AG08396 (cell line): ENCODE measurements at regions not wholly inside any gene's neighbourhood (a gene's known extent, or its start where the extent isn't known, plus 50 kb on each side); places are given as distances from the start of the nearest gene placed in this dataset.
"Not testable (repeated sequence)": the region's sequence is repeated elsewhere in the genome, so short reads cannot be mapped to it uniquely, and the experiment has no call there.

Experiments used
- DNase-seq: peaks from one replicate; pipeline ENCODE4 v3.0.0; 2012; ENCODE audit warnings: low spot score, mixed read lengths

DNA sequence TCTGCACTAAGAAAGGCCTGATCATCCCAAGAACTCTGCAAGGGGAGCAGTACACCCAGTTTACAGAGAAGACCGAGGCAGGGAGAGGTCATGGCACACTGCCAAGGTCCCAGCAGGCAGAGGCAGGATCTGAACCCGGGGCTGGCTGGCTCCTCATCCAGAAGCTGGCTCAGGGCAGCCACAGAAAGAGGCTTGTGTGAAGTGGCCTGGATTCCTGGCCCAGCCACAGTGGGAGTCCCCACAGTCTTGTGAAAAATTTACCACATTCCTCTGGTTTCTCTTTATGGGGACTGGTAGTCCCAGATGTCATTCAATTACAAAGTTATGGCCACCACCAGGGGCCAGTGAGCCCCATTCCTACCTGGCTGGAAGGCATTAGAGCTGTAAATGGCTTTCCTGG is 440.5 kb downstream of the MIAT start:
- no peak for DNase-seq

DNA sequence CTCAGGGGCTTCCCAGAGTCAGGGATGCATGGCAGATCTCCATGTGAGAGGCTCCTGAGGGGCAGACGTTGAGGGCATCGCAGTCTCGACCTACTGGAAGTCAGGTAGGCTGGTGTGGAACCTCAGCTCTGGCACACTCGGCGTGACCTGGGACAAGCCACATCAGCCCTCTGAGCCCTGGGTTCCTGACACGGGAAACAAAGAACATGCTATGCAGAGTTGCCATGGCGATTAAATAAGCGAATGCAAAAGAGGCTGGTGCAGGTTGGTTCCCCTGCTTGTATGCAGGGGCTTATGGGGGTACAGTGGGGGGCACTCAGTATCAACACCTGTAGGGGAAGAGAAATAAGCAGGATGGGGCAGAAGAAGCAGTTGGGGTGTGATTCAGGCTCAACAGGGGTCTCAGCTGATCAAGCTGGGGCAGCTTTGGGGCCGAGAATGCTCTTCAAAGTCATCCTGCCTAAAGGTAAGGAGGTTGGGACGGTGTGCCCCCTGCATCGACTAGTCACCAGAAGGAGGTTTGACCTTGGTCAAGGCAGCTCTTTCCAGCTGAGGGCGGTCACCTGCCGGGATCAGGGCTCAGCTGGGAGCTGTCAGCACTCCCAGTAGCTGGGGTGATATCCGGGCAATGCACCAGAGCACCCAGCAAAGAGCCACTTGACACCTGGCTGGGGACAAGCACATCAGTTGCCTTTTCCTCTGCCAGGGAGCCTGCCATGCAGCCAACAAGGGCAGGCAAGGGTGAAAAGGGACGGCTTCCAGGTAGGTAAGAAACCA is 442.7 kb downstream of the MIAT start:
- no peak for DNase-seq

DNA sequence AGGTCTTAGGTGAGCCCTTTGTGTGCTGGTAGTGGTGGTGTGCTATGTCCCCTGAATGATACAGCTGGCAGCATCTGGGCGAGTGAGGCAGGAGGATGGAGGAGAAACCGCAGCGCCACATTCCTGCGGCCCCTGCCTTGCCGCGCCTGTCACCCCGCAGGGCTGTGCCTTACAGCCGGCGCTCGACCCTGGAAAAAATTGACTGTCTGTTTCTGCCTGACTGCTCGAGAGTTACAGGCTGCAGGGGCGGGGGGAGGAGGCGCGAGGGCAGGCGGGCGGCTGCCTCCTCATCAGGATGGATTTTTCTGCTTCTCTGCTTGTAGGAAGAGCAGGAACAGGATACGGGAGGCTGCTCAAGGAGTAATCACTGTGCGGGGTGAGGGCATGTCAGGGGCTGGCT is 443.4 kb downstream of the MIAT start:
- peak; percentile 62 for DNase-seq

DNA sequence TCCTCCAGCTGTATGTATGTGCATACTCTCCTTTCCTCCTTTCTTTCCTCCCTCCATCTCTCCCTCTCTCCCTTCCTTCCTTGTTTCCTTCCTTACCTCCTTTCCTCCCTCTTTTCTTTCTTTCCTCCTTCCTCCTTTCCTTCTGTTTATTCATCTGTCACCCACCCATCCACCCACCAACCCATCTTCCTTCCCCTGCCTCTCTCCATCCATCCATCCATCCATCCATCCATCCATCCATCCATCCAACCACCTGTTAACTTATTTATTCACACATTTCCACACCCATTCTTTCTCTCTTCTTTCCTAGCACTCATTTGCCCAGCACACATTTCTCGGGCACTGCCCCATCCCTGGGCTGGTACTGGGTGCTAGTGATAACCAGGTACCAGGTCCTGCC is 443.9 kb downstream of the MIAT start:
- DNase-seq = no peak

DNA sequence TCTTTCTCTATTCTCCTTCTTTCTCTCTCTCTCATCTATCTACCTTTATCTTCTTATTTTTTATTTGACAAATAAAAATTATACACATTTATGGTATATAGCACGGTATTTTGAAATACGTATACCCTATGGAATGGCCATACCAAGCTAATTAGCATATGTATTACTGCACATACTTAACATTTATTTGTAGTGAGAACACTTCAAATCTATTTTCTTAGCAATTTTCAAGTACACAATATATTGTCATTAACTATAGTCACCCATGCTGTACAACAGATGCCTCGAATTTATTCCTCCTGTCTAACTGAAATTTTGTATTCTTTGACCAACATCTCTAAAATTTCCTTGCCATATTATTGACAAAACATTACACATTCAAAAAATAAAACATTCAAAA is 447.1 kb downstream of the MIAT start:
- no peak for DNase-seq

DNA sequence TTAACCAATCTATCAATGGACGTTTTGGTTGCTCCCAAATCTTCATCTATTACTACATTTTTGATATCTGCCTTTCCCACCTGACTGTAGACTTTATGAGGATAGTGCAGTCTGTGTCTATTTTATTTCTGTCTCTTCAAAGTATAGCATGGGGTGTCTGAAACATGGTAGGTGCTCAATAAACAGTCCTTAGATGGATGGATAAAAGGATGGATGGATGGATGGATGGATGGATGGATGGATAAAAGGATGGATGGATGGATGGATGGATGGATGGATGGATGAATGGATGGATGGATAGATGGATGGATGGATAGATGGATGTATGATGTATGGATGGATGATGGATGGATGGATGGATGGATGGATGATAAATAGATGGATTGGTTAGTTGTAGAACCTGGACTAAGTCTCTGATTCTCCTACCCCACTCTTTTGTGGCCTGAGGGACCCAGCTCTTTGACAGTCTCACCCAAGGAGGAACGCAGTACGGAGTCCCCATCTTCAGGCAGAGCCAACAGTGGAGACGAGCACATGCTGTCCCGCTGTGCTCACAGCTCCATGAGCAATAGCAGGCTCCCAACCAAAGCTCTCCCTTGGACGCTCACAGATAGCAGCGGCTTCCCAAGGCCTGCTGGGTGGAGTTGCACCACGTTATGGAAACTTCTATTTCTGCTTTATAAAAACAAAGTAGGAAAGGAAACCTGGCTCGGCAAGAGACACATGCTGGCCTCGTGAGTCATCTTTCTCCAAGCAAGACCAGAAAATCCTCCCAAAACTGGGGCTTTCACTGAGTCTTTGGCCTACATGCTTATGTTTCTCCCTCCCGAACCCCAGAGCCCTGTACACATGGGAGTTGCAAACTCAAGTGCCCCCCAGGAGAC is 448.0 kb downstream of the MIAT start:
- peak; percentile 75 for DNase-seq

DNA sequence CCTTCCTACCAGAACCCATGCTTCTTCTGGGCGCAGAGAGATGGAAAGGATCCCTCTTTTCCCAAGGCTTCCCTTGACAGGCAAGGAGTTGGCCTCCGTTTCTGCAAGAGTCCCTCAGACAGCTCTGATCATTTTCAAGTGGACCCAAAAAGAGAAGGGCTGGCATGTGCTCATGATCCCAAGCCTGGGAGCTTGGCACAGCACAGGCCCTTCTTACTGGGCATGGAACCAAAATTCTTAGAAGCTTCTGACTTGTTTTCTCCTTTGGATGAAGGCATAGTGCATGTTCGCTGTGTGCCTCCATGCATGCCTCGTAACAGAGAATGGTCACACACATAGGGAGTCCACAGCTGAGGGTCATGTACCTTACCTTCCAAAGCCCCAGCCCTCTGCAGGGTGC is 449.6 kb downstream of the MIAT start:
- no peak for DNase-seq

DNA sequence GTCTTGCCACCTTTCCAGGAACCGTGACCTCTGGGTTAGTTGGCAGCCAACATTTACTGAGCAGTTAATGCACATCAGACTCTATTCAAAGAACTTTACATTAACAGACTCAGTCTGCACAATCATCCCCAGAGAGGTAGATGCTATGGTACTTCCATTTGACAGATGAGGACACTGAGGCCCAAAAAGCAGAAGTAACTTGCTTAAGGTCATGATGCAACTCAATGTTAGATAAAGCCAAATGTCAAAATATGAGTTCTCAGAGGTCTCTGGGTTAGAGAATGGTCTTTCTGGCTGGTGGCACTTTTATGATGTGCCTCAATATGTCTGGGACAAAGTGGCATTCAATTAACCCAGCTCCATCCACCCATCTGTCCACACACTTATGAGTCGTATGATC is 450.0 kb downstream of the MIAT start:
- no peak for DNase-seq

DNA sequence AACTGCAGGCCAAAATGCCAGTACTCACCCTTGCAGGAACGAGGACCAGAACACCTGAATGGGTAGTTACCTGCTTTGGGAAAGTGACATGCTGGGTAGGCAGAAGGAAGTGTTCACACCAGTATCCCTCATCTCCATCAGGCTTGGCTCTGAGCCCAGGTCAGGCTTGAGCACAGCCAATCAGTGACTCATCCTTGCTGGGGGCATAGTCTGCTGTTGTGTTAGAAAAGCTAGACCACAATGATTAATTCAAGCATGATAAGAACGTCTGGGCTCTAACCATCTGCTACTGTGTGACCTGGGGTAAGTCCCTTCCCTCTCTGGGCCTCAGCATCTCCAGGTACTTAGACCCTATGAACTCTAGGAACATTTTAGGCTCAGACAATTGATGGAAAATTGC is 450.4 kb downstream of the MIAT start:
- peak; percentile 78 for DNase-seq

DNA sequence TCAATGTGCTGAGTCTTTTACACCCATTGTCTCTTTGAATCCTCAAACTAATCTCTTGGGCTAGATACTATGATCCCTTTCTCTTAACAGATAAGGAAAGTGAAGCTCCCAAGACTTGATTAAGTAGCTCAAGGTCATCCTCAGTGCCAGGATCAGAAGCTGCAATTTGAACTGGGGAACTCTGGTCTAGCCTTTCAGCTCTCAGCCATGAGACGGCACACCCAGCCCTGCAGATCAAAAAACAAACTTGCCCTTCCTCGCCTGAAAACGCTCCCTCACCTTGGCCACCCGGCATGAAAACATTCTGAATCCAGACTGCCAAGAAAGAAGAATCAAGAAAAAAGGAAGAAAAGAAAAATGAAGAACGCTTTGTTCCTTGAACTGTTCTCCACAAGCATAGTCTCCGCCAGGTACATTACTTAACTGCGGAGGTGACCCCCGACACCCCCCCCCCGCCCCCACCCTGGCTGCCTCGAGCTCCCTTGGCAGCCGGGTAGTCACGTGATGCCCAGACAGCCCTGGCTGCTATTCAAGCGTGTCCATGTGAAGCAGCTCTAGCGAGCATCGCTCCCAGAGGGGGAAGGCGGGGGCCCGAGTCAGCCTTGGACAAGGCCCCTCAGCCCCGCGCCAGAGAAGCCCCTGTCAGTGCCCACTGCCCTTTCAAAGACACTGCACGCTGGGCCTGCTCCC is 451.2 kb downstream of the MIAT start:
- DNase-seq = no peak

DNA sequence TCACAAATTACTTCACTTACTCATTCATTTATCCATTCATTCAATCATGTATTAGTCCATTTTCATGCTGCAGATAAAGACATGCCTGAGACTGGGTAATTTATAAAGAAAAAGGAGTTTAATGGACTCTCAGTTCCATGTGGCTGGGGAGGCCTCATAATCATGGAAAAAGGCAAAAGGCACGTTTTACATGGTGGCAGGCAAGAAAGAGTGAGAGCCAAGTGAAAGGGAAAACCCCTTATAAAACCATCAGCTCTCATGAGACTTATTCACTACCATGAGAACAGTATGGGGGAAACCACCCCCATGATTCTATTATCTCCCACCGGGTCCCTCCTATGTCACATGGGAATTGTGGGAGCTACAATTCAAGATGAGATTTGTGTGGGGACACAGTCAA is 452.0 kb downstream of the MIAT start:
- DNase-seq = not testable (repeated sequence)

DNA sequence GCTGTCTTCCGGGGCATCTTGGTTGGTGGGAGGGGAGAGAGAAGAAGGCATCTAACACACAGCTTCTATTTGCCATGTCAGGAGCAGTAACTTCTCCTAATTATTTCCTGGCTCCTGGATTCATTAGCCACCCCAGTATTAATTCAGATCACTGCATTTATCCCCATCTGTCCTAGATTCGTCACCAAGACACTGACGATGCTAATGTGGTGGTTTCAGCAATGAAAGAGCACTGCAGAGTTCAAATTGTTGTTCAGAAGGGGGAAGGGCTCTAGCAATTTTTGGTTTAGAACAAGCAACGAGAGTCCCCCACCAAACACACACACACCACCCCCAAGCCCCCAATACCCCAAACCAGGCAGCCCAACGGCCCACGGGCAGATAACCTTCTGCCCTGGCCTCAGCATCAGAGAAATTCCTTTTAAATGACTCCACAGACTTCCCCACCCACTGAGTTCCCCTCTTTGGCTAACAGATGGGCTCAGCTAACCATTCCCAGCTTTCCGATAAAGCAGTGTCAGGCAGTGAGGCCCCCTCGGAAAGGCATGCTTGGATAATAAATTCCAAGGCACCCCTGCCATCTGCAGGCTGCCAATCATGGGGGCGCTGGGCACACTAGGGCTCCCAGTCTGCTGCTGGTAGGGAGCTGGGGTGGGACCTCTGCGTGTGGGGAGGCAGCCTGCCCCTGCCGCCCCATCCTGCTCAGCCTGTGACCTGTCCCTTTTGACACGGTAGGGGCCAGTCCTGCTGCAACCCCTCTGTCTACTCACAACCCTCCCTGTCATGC is 453.5 kb downstream of the MIAT start:
- DNase-seq = no peak

DNA sequence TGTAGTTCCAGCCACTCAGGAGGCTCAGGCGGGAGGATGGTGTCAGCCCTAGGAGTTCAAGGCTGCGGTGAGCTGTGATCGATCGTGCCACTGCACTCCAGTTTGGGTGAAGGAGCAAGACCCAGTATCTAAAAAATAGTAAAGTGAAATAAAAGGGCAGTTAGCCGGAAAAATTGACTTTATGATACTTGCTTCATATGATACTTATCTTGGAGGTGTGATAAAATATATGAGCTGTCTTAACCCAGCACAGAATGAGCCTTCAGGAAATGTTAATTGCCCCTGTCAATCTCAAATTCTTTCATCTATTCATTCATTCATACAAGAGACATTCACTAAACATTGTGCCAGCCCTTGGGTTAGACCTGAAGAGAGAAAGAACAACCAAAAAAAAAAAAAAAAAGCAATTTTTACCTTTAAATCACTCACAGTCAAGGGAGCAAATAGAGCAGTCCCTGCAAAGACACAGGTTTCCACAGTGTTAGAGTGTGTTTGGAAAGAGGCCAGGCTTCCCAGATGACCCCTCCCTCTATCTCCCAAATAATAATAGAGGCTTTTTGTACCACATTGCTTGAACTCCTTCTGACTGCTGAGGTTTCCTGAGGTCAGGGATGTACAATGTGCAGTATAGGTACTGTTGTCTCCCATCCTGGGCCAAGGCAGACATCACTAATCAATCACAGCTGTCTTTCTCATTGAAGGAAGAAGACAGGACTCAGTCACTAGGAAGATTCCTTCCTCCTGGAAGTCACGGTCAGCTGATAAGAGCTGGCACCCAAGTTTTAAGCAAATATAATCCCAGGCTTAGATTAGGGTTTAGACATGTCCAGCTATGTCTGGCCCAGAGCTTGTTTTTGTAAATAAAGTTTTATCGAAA is 454.6 kb downstream of the MIAT start:
- DNase-seq = no peak

DNA sequence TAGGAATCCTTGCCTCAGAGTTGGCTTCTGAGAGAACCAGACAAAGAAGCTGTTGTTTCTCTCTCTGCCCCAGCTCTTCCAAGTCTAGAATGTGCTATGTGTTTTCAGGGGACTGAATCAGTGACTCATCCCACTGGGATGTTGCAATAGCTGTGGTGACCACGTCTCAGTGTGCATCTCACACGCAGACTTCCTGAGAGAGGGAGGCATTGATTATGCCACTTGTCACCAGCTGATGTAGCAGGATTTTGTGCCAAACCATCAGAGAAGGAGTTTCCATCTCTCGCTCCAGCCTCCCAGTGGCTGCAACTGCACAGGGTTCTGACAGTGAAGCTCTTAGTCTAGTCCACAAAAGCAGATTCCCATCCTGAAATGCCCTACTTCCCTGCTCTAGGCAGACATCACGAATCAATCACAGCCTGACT is 455.8 kb downstream of the MIAT start:
- DNase-seq = peak; percentile 84

DNA sequence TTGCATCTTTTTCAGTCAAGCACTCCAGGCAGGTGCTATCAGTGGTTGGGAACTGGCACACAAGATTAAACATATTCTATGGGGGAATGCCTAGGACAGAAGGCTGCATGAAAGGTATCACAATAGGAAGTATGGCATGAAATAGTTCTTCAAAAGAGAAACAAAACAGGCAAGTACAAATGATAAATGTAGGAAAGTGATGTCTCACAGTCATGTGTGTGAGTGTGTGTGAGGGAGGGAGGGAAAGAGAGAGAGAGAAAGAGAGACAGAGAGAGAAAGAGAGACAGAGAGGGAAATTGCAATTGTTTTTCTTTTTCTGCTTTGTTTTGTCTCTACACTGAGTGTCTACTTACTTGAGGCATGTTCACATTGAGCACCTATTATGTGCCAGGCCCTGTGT is 456.3 kb downstream of the MIAT start:
- no peak for DNase-seq

DNA sequence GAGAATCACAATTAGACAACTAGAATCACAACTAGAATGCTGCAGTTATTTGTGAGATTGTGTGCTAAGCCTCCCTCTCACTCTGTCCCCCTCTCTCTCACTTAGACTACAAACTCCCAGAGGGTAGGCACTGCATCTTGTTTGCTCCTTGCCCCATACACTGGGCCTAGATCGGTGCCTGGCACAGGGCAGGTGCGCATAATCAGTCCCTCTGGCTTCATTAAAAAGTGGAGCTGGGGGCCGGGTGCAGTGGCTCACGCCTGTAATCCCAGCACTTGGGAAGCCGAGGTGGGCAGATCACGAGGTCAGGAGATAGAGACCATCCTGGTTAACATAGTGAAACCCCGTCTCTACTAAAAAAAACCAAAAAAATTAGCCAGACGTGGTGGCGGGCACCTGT is 456.8 kb downstream of the MIAT start:
- no peak for DNase-seq

DNA sequence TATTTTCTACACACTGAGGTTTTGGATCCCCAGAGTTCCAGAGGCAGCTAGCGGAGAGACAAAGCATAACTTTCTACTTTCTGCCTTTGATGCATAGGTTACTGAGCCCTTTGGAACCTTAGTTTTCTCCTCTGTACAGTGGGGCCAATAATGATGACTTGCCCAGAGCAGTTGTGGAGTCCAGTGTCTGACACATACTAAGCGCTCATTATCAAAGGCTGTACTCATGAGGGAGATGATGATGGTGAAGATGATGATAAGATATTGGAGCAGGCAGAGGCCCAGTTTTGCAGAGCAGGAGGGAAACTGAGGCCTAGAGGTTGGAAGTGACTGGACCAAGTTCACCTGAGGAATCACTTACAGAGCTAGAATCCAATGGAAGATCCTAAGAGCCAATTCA is 458.0 kb downstream of the MIAT start:
- DNase-seq = no peak

DNA sequence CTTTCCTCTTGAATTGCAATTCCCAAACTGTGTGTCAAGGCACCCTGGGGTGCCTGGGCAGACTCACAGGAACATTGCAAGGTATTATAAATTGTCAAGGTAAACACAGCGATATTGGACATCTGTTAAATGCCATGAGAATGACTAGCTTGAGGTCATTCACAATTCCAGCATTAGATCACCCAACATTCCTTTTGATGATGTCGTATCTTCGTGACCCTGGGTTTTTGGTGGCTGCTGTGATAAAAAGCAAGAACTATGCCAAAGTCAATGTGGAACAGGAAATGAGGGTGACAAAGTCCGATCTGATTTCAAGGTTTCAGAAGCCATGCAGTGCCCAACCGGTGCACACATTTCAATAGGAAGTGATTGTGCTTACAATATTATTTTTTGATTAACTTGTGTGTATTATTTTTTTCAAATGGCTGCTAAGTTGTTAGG is 458.4 kb downstream of the MIAT start:
- DNase-seq = peak; percentile 53

DNA sequence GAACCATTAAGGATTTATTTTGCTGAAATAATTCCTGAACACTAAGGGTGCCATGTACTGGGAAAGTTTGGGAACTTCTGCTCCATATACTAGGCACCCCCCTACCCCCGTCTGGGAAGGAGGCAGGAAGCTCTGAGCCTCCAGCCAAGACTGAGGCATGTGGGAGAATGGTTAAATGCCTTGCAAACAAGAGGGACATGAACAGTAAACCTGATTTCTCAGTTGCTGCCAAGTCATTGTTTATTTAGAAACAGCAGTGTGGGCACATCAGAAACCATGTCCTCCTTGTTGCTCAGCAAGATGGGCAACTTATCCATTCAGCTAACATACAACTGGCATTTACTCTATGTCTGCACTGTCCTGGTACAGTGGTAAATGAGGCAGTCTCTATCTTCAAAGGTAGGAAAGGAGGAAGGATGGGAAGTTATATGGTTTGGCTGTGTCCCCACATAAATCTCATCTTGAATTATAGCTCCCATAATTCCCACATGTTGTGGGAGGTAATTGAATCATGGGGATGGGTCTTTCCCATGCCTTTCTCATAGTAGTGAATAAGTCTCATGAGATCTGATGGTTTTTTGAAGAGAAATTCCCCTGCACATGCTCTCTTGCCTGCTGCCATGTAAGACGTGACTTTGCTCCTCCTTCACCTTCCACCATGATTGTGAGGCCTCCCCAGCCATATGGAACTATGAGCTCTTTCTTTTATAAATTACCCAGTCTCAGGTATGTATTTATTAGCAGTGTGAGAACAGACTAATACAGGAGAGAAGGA is 459.1 kb downstream of the MIAT start:
- no peak for DNase-seq

DNA sequence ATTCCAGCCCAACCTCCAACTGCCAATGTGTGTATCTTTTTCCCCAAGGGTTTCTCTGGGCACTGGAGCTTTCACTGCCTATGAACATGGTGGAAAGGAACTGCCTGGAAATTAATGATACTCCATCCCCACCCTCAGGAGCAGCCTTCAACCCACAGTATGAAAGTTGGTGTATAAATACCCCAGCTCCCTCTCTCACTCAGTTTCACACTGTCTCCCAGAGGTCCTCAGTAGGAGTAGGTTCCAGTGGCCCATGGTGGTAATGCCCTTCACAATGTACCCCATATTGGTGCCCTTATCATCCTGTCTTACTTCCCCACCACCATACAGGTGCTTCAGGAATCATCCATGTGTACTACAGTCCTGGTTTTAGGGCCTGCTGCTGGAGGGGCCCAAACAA is 462.6 kb downstream of the MIAT start:
- no peak for DNase-seq
